ENCODE measurements at regions not wholly inside any gene's neighbourhood (a gene's known extent, or its start where the extent isn't known, plus 50 kb on each side); places are given as distances from the start of the nearest gene placed in this dataset.

DNA sequence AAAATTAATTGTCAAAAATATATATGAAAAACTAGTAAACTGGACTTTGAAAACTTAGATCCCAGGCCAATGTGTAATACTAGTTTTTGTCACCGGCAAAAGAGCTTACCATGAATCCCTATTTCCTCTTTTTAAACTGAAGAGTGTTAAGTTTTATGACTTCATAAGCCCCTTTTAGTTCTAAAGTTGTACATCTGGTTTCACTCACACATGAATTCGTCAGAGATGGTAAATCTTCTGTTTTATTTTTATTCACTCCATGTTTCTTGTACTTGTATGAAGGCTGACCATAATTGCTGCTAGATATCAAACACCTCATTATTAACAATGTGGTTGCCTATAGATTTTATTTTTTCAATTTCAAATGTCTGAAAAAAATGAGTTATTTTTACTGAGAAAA is 827.9 kb downstream of the PCDH7 start:
- DNase-seq, result no peak

DNA sequence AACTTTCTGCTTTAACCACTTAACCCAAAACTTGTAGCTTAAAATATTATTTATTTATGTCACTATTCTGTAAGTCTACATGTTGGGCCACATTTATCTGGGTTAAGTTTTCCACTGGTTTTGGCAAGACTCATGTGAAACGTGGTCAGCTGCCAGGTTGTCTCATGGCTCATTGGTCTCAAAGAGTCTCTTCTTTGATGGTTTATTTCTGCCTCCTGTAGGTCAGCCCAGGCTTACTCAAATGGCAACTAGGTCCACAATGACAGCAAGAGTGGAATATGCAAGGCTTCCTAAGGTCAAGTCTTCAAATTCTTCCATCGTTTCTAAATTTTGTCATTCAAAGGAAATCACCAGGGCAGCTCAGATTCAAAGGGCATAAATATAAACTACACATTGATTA is 828.7 kb downstream of the PCDH7 start:
- DNase-seq, result no peak

DNA sequence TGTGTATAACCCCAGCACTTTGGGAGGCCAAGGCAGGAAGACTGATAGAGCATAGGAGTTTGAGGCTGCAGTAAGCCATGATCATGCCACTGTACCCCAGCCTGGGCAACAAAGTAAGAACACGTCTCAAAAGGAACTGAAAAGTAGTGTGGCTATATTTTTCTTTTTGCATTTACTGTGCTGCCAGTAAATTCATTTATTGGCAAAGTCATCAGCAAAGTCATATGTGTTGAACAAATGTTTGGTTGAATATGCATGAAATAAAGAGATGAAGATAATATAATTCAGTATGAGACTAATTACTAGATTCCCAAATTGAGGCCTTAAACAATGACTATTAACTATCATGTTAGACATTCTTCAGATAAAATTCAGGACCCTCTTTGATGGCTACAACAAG is 829.1 kb downstream of the PCDH7 start:
- DNase-seq, result no peak

DNA sequence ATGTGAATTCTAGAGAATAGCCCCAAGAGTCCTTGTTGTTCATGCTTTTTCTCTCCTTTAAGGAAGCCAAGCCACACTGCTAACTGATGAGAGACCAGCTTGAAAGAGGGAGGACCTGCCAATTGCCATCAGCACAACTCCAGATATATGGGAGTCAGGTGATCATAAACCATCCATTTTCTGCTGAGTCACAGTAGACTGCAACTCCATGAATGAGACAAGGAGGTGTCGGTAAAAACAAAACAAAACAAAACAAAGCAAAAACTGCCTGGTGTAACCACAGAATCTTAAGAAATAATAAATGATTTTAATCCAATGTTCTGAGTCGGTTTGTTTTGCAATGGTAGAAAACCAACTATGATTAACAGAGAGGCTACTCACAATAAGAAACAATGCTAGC is 837.3 kb downstream of the PCDH7 start:
- DNase-seq, result no peak

DNA sequence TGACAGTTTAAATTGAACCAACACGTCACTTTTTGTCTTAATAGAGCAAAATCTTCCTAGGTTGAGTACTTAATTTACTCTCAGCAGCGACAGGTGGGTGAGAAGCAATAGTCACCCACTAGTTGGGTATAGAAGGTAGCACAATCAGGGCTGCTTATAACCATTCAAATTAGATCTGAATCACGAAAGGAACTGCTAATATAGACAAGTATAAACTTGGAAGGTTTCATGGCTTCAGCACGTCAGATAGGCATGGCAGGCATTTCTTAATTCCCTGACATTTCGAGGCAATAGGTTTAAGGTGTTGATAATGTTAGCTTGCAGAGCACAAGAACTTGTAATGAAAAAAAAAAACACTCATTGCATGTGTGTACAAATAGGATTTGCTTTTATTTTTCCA is 853.4 kb downstream of the PCDH7 start:
- no peak for DNase-seq

DNA sequence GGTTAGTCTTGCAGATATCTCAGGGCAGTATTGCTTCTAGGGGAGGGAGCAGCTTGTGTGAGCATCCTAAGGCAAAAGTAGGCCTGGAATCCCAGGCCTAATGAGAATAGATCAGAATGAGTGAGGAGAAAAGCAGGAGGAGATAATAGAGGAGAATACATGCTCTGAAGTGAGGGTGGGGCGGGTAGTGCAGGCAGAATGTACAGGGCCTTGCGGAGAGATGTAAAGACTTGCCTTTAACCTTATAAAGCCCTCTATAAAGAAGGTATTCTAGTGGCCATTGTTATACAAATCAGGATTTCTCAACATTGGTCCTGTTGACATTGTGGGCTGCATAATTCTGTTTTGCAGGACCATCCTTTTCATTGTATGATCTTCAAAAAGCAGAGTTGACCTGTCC is 855.3 kb downstream of the PCDH7 start:
- DNase-seq, result no peak

DNA sequence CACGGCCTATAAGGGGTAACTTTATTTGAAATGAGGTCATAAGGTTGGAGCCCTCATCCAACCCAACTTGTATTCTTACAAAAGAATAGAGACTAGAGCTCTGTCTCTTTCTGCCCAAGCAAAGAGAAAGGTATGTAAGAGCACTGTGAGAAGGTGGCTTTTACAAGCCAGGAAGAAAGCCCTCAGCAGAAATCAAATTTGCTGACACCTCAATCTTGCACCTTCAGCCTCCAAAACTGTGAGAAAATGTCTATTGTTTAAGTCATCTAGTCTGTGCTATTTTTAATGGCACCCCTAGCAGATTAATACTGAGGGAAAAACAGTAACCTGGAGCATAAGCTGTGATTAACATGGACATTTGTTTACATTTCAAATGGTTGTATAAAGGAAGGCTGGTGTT is 860.7 kb downstream of the PCDH7 start:
- DNase-seq, result no peak

DNA sequence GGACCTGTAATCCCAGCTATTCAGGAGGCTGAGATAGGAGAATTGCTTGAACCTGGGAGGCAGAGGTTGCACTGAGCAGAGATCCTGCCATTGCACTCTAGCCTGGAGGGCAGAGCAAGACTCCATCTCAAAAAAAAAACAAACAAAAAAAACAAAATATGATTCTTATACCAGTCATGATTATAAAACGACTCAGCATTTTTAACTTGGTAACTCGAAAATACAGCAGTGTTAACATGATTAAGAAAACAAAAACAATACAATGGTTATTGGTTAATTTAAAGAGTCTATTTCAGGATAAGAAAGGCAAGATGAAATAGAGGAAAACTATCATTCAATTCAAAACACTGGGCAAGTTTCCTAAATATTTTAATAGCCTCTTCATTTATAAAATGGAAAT is 865.3 kb downstream of the PCDH7 start:
- no peak for DNase-seq

DNA sequence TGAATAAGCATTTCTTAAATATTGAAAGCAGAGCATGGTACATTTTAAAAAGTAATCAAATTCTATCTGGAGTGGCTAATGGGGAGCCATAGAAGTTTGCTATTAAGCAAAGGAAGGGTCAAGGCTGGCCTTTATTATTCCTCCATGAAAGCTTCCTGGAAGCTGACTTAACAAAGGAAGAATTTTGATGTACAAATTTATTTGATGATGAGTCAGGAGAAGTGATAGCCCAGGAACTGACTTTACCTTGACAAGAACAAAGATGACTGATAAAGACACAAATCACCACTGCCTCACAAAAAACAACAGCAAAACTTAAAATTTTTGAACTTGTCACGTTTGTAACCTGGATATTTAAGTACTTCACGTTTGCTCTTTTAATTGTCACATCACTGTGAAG is 872.1 kb downstream of the PCDH7 start:
- DNase-seq, result no peak

DNA sequence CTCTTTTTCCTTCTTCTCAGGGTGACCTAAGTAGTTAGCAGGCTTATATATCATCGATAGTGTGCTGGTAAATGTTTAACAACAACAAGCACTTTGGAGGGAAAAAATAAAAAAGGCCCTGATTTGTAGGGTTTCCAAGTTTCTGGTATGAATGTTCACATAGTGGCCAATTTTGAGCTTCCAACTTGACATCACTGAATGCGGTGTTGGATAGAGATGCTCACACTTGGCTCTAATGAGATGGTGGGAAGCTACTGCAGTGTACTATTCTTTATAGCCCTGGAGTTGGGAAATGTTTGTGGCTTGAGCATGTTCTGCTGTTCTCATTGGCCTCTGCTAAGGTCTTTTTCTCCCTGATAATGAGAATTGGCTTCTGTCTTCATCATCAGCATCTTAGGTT is 875.3 kb downstream of the PCDH7 start:
- DNase-seq, result no peak

DNA sequence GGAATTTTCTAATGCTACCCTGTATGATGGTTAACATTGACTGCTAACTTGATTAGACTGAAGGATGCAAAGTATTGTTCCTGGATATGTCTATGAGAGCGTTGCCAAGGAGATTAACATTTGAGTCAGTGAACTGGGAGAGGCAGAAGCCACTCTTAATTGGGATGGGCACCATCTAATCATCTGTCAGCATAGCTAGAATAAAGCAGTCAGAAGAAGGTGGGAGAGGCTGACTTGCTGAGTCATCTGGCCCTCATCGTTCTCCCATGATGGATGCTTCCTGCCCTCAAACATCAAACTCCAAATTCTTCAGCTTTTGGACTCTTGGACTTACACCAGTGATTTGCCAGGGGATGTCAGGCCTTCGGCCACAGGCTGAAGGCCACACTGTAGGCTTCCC is 878.5 kb downstream of the PCDH7 start:
- DNase-seq, result no peak

DNA sequence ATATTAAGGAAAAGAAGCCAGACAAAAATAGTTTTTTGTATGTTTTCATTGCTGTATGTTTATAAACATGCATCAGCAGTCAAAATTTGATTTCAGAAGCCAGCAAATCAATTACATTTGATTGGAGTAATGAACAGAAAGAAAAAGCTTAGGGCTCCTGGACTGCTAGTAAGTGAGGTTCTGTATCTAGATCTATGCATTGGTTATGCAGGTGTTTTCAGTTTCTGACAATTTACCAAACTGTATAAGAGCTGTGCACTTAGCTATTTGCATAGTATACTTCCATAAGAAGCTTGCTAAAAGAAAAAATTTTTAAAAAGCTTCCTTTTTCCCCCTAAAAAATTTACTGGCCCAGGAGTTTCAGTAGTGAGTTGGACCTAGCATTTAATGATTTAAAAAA is 881.6 kb downstream of the PCDH7 start:
- no peak for DNase-seq

DNA sequence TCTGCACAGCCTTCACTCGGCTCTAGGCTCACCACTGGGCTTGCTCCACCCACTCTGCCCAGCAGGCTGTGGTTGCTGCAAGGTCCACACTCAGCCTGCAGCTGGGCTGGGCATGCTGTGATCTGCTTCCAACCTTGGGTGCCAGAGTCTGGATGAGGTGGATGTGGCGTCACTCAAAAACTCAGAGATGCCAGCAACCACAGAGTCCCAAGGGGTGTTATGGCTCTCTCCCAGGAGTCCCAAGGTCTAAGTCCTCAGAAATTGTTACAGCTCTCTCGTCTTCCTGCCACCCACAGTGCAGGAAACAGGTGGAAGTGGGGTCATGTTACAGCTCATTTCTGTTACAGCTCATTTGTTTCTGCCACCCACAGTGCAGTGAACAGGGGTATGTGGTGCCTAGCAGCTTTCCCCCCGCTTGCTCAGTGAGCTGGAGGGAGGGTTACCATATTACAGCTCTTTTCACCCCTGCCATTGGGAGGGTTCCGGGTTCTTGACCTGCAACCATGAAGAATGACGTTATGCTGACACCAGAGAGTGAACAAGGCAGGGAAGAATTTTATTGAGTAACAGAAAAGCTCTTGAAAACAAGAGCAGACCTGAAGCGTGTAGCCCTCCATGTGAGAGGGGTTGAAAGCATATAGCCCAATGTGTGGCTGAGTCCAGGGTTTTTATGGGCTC is 893.9 kb downstream of the PCDH7 start:
- no peak for DNase-seq

DNA sequence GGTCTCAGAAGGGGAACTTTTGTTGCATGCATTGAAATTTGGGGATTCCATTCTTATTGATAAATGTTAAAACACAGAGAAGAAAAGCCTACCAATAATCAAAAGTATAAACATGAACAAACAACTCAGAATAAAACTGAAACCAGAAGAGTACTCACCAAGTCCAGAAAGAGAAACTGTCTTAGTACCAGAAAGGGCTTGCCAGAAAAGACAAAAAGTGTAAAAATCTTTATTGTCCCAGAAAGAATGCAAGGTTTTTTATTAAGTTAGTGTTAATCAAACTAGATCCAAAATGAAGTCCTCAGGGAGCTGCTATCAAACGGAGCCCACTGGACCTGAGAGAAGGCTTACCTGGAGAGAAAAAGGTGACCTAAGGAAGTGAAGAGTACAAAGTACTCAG is 897.5 kb downstream of the PCDH7 start:
- no peak for DNase-seq

DNA sequence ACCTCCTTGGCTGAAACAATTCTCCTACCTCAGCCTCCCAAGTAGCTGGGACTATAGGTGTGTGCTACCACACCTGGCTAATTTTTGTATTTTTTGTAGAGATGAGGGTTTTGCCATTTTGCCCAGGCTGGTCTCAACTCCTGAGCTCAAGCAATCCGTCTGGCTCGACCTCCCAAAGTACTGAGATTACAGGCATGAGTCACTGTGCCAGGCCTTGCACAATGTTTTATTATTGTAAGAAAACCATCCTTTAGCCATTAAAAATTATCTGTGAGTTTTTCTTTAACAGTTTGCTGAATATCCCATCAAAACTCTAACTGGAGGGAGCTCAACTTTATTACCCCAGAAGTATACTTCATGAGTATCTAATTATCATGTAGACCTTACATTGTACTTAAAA is 900.3 kb downstream of the PCDH7 start:
- DNase-seq, result no peak

DNA sequence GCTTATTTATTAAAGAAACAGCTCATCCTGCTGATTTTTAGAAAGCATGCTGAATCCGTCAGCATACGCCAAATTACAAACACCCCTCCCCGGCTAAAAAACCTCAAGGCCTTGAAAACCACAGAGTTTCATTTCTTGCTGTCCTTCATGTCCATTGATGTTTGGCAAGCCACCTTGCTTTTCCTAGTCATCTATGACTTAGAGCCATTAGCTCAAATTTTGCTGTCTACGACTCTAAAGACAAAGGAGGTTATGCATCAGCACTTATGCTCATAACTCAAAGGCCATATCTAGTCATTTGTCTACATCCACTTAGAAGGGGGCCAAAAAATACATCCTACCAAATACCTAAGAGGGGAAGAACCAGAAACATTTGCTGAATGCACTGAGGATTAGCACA is 925.1 kb downstream of the PCDH7 start:
- DNase-seq, result no peak

DNA sequence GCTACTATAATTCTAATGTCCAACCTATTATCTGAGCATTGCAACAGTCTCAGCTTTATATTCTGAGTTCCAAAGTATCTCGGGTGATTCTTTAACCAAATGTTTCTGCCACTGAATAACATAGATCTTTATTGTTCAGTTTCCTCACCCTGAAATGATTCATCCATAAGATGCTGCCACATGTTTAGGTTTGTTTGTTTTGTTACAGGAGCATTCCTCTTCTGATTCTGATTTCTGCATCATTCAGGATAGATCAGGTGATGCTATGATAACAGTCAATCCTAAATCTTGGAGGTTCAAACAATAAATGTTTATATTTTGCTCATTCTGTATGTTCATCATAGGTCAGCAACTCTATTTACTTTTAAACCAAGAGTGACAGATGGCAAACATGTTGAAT is 927.6 kb downstream of the PCDH7 start:
- no peak for DNase-seq

DNA sequence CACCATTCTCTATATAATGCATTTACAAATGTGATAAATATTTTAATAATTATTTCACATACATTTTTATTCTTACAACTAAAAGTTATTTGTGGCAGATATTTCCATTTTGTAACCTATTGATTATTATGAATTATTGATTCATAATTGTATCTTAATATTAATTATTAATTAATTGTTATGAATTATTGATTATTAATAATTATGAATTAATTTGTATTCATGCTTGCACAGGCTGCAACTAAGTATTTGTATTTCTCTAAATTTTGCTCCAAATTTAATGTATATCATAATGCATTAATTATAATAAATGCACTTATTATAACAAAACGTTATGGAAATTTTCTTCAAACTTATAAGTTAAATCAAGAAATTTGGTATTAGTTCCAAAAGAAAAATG is 929.7 kb downstream of the PCDH7 start:
- DNase-seq, result no peak

DNA sequence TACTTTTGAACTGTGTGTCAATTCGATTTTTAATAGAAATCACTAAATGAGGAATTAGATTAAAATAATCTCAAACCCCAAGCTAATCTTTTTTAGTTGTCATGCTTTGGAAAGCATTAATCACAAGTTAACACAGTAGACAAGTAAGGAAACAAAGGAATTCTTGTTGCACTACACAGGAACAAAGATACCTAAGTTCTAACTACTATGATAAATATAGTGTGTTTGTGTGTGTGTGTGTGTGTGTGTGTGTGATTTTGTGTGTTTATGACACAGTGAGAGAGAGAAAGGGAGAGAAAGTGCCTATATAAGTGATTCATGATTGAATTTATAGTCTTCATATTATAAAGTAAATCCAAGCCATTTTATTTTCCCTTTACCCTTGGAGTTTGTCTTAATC is 931.4 kb downstream of the PCDH7 start:
- no peak for DNase-seq

DNA sequence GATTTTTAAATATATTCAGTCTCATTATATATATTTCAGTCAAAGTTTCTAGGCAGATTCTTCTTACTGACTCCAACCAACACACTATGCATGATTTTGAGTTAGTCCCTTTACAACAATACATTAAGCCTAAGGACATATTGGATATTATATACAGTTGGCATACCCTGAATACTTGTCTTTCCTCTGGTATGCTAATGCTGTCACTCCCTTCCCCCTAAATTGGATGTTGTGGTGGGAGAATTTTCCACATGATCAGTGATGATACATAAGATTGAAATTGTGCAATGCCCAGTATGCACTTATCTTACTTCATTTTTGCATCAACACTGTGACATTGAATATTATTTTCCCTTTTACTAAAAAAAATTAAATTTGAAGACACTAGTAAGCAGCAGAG is 935.2 kb downstream of the PCDH7 start:
- no peak for DNase-seq

DNA sequence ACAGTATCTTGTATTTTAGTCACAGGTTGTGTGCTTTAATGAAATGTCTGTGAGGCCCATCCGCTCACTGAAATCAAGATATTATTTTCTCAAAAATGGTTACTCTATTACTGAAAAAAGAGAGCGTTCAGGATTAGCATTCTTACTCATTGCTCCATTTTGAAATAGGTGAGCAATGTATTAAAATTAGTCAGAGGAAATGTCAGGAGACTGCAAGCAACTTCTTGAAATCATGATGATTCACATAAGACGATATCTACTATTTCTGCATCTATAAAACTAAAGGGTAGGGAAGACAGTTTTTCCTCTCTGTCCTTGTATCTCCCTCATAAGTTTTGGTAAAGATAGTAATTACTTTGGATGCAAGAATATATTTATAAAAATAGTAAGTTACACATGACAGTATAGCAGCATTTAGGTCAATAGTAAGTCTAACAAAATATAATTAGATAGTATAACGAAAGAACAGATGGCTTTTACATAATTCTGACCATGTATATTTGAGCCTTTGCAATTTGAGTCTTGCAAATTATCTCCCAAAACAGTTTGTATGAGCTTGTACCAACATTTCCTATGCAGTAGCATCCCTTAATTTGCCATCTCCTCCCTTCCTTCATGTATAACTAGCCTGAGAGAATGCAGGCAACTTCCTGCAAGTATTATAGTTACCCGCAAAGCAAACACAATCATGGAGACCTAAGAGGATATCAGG is 937.8 kb downstream of the PCDH7 start:
- no peak for DNase-seq

DNA sequence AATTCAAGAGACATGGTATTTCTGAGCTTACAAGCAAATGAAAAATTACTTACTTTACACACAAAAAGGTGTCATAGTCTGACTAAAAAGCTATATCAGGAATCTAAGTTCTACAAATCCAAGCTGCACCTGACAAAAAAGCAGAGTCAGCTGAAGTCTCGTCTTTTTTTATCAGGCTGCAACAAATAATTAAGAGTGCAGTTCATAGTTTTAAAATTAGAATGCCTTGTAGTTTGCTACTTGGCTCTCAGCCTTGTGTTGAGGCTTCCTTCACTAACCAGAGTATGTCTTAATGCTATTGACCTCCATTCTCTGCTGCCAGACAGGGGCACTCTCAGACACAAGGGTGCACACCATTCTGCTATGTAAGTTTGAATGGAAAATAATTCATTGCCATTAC is 940.7 kb downstream of the PCDH7 start:
- no peak for DNase-seq

DNA sequence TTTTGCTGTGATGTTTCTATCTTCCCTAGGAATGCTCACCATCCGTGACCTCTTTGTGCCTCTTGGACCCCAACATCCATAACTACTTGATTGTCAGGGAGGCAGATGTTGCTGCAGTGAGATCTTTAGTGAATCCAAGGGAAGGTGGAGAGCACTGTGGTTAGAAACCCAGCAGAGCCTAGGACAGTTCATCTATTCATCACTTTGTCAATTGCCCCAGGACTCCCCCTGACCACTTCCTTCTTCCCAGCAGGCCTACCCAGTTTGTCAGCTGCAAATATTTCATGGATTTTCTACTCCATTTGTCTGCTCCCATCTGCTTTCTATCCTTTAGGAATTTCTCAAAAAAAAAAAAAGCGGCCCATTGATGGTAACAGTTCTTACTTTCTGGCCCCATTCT is 942.8 kb downstream of the PCDH7 start:
- no peak for DNase-seq

DNA sequence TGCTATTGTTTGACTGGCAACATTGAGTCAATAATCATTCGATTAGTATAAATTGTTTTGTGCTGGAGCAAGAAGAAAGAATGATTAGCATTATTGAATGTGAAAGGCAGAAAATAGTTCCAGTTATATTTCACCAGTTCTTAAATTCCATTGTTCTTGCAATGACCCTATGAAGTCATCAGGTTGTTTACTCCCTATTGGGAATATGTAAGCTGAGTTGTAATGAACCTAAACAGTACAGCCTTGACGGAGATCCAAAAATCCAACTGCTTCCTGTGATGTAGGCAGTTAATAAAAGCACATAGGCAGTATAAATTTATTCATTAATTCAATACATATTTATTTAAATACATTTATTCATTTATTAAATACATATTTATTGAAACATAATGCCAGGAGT is 947.5 kb downstream of the PCDH7 start:
- DNase-seq, result no peak

DNA sequence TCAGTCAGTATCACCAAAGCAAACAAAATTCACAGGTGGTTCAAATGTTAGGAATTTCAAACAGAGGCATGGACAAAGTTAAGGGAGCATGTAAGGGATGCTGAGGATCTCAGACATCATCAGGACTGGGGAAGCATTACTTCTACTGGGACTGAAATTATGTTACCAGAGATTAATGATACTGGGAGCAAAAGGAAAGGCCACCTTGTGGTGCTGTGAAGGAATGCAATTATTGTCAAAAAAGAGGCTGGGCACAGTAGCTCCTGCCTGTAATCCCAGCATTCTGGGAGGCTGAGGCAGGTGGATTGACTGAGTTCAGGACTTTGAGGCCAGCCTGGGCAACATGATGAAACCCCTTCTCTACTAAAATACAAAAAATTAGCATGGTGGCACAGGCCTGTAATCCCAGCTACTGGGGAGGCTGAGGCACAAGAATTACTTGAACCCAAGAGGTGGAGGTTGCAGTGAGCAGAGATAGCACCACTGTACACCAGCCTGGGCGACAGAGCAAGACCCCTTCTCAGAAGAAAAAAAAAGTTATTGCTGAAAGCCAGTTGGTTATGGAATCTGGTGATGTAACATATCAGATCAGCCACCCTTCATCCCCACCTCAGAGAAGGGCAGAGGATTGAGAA is 954.3 kb downstream of the PCDH7 start:
- DNase-seq, result peak in 1 of 2 experiments; percentile 23
